ENCODE measurements at regions not wholly inside any gene's neighbourhood (a gene's known extent, or its start where the extent isn't known, plus 50 kb on each side); places are given as distances from the start of the nearest gene placed in this dataset.

- TF ChIP-seq, protein P1, sequence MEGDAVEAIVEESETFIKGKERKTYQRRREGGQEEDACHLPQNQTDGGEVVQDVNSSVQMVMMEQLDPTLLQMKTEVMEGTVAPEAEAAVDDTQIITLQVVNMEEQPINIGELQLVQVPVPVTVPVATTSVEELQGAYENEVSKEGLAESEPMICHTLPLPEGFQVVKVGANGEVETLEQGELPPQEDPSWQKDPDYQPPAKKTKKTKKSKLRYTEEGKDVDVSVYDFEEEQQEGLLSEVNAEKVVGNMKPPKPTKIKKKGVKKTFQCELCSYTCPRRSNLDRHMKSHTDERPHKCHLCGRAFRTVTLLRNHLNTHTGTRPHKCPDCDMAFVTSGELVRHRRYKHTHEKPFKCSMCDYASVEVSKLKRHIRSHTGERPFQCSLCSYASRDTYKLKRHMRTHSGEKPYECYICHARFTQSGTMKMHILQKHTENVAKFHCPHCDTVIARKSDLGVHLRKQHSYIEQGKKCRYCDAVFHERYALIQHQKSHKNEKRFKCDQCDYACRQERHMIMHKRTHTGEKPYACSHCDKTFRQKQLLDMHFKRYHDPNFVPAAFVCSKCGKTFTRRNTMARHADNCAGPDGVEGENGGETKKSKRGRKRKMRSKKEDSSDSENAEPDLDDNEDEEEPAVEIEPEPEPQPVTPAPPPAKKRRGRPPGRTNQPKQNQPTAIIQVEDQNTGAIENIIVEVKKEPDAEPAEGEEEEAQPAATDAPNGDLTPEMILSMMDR (IDR thresholded peaks at IDR 0.05; ENCODE audit: insufficient read depth, low read length), result no peak
- TF ChIP-seq POLR2AphosphoS5 (IDR thresholded peaks at IDR 0.05; ENCODE audit: low read depth), result no peak
- no peak for TF ChIP-seq REST (IDR thresholded peaks at IDR 0.05; ENCODE audit: insufficient replicate concordance, low read depth)
- TF ChIP-seq GABPA (IDR thresholded peaks at IDR 0.05; ENCODE audit: low read depth), result no peak
These were observed 173.1 kb downstream of the GASK1B start for GRCh38 chr4:157999723-158000122.

Data from HL-60 (cell line).